Colonic mucosa (tissue), 4 donors: ENCODE measurements at regions not wholly inside any gene's neighbourhood (a gene's known extent, or its start where the extent isn't known, plus 50 kb on each side); places are given as distances from the start of the nearest gene placed in this dataset.

Experiments
- DNase-seq: peaks from one replicate; pipeline ENCODE4 v3.0.0-alpha.2; 2020
- H3K27ac ChIP-seq: fragments of 200-600 bp; one replicate; pipeline ENCODE4 v1.8.0; 2021
- H3K27me3 ChIP-seq: fragments of 200-600 bp; one replicate; pipeline ENCODE4 v1.8.0; 2021
- H3K36me3 ChIP-seq: fragments of 200-600 bp; one replicate; pipeline ENCODE4 v1.8.0; 2021
- H3K4me1 ChIP-seq: fragments of 200-600 bp; one replicate; pipeline ENCODE4 v1.8.0; 2021; ENCODE audit warnings: mild to moderate bottlenecking
- H3K4me3 ChIP-seq: fragments of 200-600 bp; one replicate; pipeline ENCODE4 v1.8.0; 2021
- H3K9ac ChIP-seq, 2 donors: one replicate each; pipeline ENCODE4 v1.7.0; 2013; ENCODE audit warnings: control low read depth in 2 of 2, low read depth in 2 of 2, low read length in 2 of 2
- H3K9me3 ChIP-seq: fragments of 200-600 bp; one replicate; pipeline ENCODE4 v1.8.0; 2021
- CTCF ChIP-seq: fragments of 200-600 bp; IDR thresholded peaks from one replicate; pipeline ENCODE4 v1.8.0; 2022; ENCODE audit warnings: antibody characterized with exemption, mild to moderate bottlenecking
- intact Hi-C: fragments of 100-400 bp; cut with DNase I; formaldehyde crosslinking; loops from one replicate; pipeline ENCODE4 v1.14.1; 2022
- donor health status: healthy.
- donor health status: DM: no; HTN: no; CAD: no.
- donor health status: DM: no; HTN: no; CAD: no.

GRCh38 chr15:38746211-38746610 lies 181.6 kb upstream of the RASGRP1 start:
- Histone ChIP-seq H3K4me3 (no peak overlapping the region), H3K27ac (no peak overlapping the region), H3K9ac (no peak overlapping the region), H3K36me3 (no peaks in the 10 kb centered on the region), H3K9me3 (no peaks in the 10 kb centered on the region), H3K27me3 (no peaks in the 10 kb centered on the region), H3K4me1 (no peaks in the 10 kb centered on the region)
- intact Hi-C loops = no loop called here
- DNase-seq = no peak
- TF ChIP-seq CTCF = no peak

- TF ChIP-seq CTCF = no peak
- no peaks in the 10 kb centered on the region for H3K36me3 ChIP-seq
- H3K9ac ChIP-seq = no peak overlapping the region
- no peak overlapping the region for H3K4me3 ChIP-seq
- no peaks in the 10 kb centered on the region for H3K4me1 ChIP-seq
- no peaks in the 10 kb centered on the region for H3K9me3 ChIP-seq
- no peak for DNase-seq
- H3K27me3 ChIP-seq = no peaks in the 10 kb centered on the region
- no peak overlapping the region for H3K27ac ChIP-seq
- intact Hi-C loops = no loop called here
These were observed 184.1 kb upstream of the RASGRP1 start for GRCh38 chr15:38748710-38749109.

- intact Hi-C loops = no loop called here
- no peak for DNase-seq
- Histone ChIP-seq H3K4me1 (no peaks in the 10 kb centered on the region), H3K27me3 (no peaks in the 10 kb centered on the region), H3K4me3 (no peak overlapping the region), H3K9ac (no peak overlapping the region), H3K27ac (no peak overlapping the region), H3K9me3 (no peaks in the 10 kb centered on the region), H3K36me3 (no peaks in the 10 kb centered on the region)
- TF ChIP-seq CTCF = no peak
These were observed 186.2 kb upstream of the RASGRP1 start for GRCh38 chr15:38750786-38751185.

GRCh38 chr15:38755718-38756117 lies 191.1 kb upstream of the RASGRP1 start:
- Histone ChIP-seq H3K27ac (no peak overlapping the region), H3K4me1 (no peaks in the 10 kb centered on the region), H3K9me3 (no peaks in the 10 kb centered on the region), H3K4me3 (no peak overlapping the region), H3K9ac (no peak overlapping the region), H3K27me3 (no peaks in the 10 kb centered on the region), H3K36me3 (no peaks in the 10 kb centered on the region)
- no peak for DNase-seq
- intact Hi-C loops = no loop called here
- TF ChIP-seq CTCF = no peak

GRCh38 chr15:38756441-38756840 lies 191.8 kb upstream of the RASGRP1 start:
- no peak for TF ChIP-seq CTCF
- H3K4me3 ChIP-seq = no peak overlapping the region
- intact Hi-C loops = no loop called here
- no peak overlapping the region for H3K27ac ChIP-seq
- no peaks in the 10 kb centered on the region for H3K9me3 ChIP-seq
- no peaks in the 10 kb centered on the region for H3K4me1 ChIP-seq
- no peaks in the 10 kb centered on the region for H3K36me3 ChIP-seq
- H3K27me3 ChIP-seq = no peaks in the 10 kb centered on the region
- no peak for DNase-seq
- no peak overlapping the region for H3K9ac ChIP-seq

GRCh38 chr15:38758043-38758442 lies 193.4 kb upstream of the RASGRP1 start:
- H3K4me1 ChIP-seq = no peaks in the 10 kb centered on the region
- DNase-seq = no peak

More at GRCh38 chr15:38758043-38758442, 193.4 kb upstream of the RASGRP1 start:
- Histone ChIP-seq H3K9ac (no peak overlapping the region), H3K27me3 (no peaks in the 10 kb centered on the region), H3K4me3 (no peak overlapping the region), H3K9me3 (no peaks in the 10 kb centered on the region), H3K36me3 (no peaks in the 10 kb centered on the region), H3K27ac (no peak overlapping the region)
- intact Hi-C loops = no loop called here
- no peak for TF ChIP-seq CTCF
